ENCODE measurements at regions not wholly inside any gene's neighbourhood (a gene's known extent, or its start where the extent isn't known, plus 50 kb on each side); places are given as distances from the start of the nearest gene placed in this dataset.

GRCh38 chr1:194184974-194185373 is 998.6 kb upstream of the B3GALT2 start:
- DNase-seq, result no peak

GRCh38 chr1:194184425-194184824 is 998.0 kb upstream of the B3GALT2 start:
- no peak for DNase-seq

GRCh38 chr1:194181845-194182244 is 995.4 kb upstream of the B3GALT2 start:
- no peak for DNase-seq

- no peak for DNase-seq
Observed at GRCh38 chr1:194176212-194176611, 989.8 kb upstream of the B3GALT2 start.

- no peak for DNase-seq
Observed at GRCh38 chr1:194175251-194175650, 988.8 kb upstream of the B3GALT2 start.

GRCh38 chr1:194174528-194174927 is 988.1 kb upstream of the B3GALT2 start:
- no peak for DNase-seq

GRCh38 chr1:194171596-194171995 is 985.2 kb upstream of the B3GALT2 start:
- DNase-seq, result no peak

- no peak for DNase-seq
Observed at GRCh38 chr1:194167956-194168640, 981.7 kb upstream of the B3GALT2 start.

- no peak for DNase-seq
Observed at GRCh38 chr1:194164755-194165154, 978.3 kb upstream of the B3GALT2 start.

GRCh38 chr1:194161591-194161990 is 975.2 kb upstream of the B3GALT2 start:
- no peak for DNase-seq

GRCh38 chr1:194159941-194160340 is 973.5 kb upstream of the B3GALT2 start:
- no peak for DNase-seq

GRCh38 chr1:194155962-194156361 is 969.5 kb upstream of the B3GALT2 start:
- no peak for DNase-seq

GRCh38 chr1:194151056-194151455 is 964.6 kb upstream of the B3GALT2 start:
- DNase-seq, result no peak

GRCh38 chr1:194150242-194150641 is 963.8 kb upstream of the B3GALT2 start:
- no peak for DNase-seq

- DNase-seq, result no peak
Observed at GRCh38 chr1:194133152-194133551, 946.7 kb upstream of the B3GALT2 start.

GRCh38 chr1:194118086-194118485 is 931.7 kb upstream of the B3GALT2 start:
- DNase-seq, result no peak

- no peak for DNase-seq
Observed at GRCh38 chr1:194117582-194117981, 931.2 kb upstream of the B3GALT2 start.

- no peak for DNase-seq
Observed at GRCh38 chr1:194114288-194114687, 927.9 kb upstream of the B3GALT2 start.

GRCh38 chr1:194105381-194105780 is 919.0 kb upstream of the B3GALT2 start:
- no peak for DNase-seq

GRCh38 chr1:194104247-194104844 is 917.9 kb upstream of the B3GALT2 start:
- DNase-seq, result no peak

- DNase-seq, result no peak
Observed at GRCh38 chr1:194103516-194104246, 917.3 kb upstream of the B3GALT2 start.

GRCh38 chr1:194103101-194103500 is 916.7 kb upstream of the B3GALT2 start:
- no peak for DNase-seq

- DNase-seq, result no peak
Observed at GRCh38 chr1:194102607-194103006, 916.2 kb upstream of the B3GALT2 start.

- DNase-seq, result no peak
Observed at GRCh38 chr1:194084755-194085154, 898.3 kb upstream of the B3GALT2 start.
